Stimulated activated CD8-positive, alpha-beta memory T cell treated with anti-CD3 and anti-CD28 coated beads, Interleukin-7, amount 100 ng/mL, for 1 hour (primary cell): ENCODE measurements at regions not wholly inside any gene's neighbourhood (a gene's known extent, or its start where the extent isn't known, plus 50 kb on each side); places are given as distances from the start of the nearest gene placed in this dataset.

ENCODE experiments used
- DNase-seq, 2 donors: peaks; one replicate each; pipeline ENCODE4 v3.0.0-alpha.2; 2020; ENCODE audit warnings: low read depth in 2 of 2

GRCh38 chr12:93177208-93178153 lies 200.2 kb upstream of the NUDT4 start:
- DNase-seq, result no peak

- no peak for DNase-seq
These were observed 199.4 kb upstream of the NUDT4 start for GRCh38 chr12:93178154-93178878.

GRCh38 chr12:93179792-93180191 lies 197.9 kb upstream of the NUDT4 start:
- no peak for DNase-seq

GRCh38 chr12:93180566-93180965 lies 197.2 kb upstream of the NUDT4 start:
- no peak for DNase-seq

GRCh38 chr12:93181409-93181965 lies 196.2 kb upstream of the NUDT4 start:
- no peak for DNase-seq

GRCh38 chr12:93183940-93184671 lies 193.6 kb upstream of the NUDT4 start:
- DNase-seq, result no peak

- DNase-seq, result no peak
These were observed 192.9 kb upstream of the NUDT4 start for GRCh38 chr12:93184672-93185368.

GRCh38 chr12:93185369-93185741 lies 192.4 kb upstream of the NUDT4 start:
- no peak for DNase-seq

- DNase-seq, result no peak
These were observed 191.6 kb upstream of the NUDT4 start for GRCh38 chr12:93186131-93186530.

GRCh38 chr12:93186621-93187020 lies 191.1 kb upstream of the NUDT4 start:
- no peak for DNase-seq

GRCh38 chr12:93191423-93191822 lies 186.3 kb upstream of the NUDT4 start:
- no peak for DNase-seq

GRCh38 chr12:93191956-93192355 lies 185.8 kb upstream of the NUDT4 start:
- no peak for DNase-seq

GRCh38 chr12:93192878-93193277 lies 184.8 kb upstream of the NUDT4 start:
- no peak for DNase-seq

- DNase-seq, result no peak
These were observed 182.2 kb upstream of the NUDT4 start for GRCh38 chr12:93195511-93195910.

- DNase-seq, result no peak
These were observed 180.6 kb upstream of the NUDT4 start for GRCh38 chr12:93197067-93197593.

GRCh38 chr12:93198086-93198485 lies 179.6 kb upstream of the NUDT4 start:
- DNase-seq, result no peak

- no peak for DNase-seq
These were observed 177.9 kb upstream of the NUDT4 start for GRCh38 chr12:93199831-93200236.

GRCh38 chr12:93200291-93200917 lies 177.3 kb upstream of the NUDT4 start:
- no peak for DNase-seq

- no peak for DNase-seq
These were observed 175.7 kb upstream of the NUDT4 start for GRCh38 chr12:93201990-93202389.

GRCh38 chr12:93202688-93203087 lies 175.0 kb upstream of the NUDT4 start:
- no peak for DNase-seq

GRCh38 chr12:93203361-93203760 lies 174.4 kb upstream of the NUDT4 start:
- no peak for DNase-seq
